Vagina (tissue), 2 donors: ENCODE measurements at regions not wholly inside any gene's neighbourhood (a gene's known extent, or its start where the extent isn't known, plus 50 kb on each side); places are given as distances from the start of the nearest gene placed in this dataset.

Experiments used
- DNase-seq, 2 donors: peaks; one replicate each; pipeline ENCODE4 v3.0.0-alpha.2; 2017; ENCODE audit errors: extremely low spot score in 2 of 2
- H3K27ac ChIP-seq: fragments of 200-600 bp; sonication (generic); one replicate; pipeline ENCODE4 v1.5.1; 2019
- H3K27me3 ChIP-seq: fragments of 200-600 bp; sonication (generic); one replicate; pipeline ENCODE4 v1.5.1; 2019
- H3K36me3 ChIP-seq, 2 donors: fragments of 200-600 bp; sonication (generic); one replicate each; pipeline ENCODE4 v1.5.1; 2017 to 2019
- H3K4me1 ChIP-seq: fragments of 200-600 bp; sonication (generic); one replicate; pipeline ENCODE4 v1.5.1; 2019
- H3K4me3 ChIP-seq, 2 donors: fragments of 200-600 bp; sonication (generic); 1 replicate in 1 of 2; 2 replicates in 1 of 2; pipeline ENCODE4 v1.5.1; 2016 to 2019
- H3K9me3 ChIP-seq: fragments of 200-600 bp; sonication (generic); one replicate; pipeline ENCODE4 v1.5.1; 2019
- POLR2A ChIP-seq, 2 donors: fragments of 450-650 bp; IDR thresholded peaks; one replicate each; pipeline ENCODE4 v1.6.1; 2017; ENCODE audit warnings: antibody characterized with exemption in 2 of 2, mild to moderate bottlenecking in 2 of 2, moderate library complexity in 2 of 2
- POLR2AphosphoS5 ChIP-seq, 2 donors: sonication (generic); formaldehyde crosslinking; IDR thresholded peaks; one replicate each; pipeline ENCODE4 v1.9.0; 2017; ENCODE audit warnings: antibody characterized with exemption in 2 of 2, mild to moderate bottlenecking in 2 of 2, low read depth in 1 of 2; ENCODE audit not compliant: insufficient read depth in 1 of 2
- intact Hi-C: fragments of 100-400 bp; cut with DNase I; formaldehyde crosslinking; loops from one replicate; pipeline ENCODE4 v1.15.1; 2023
- TF ChIP-seq, protein P1 (sequence below), 3 experiments: fragments of 450-650 bp in 2 of 3; fragments of 200-600 bp in 1 of 3; sonication (generic) in 1 of 3; IDR thresholded peaks; one replicate each; pipeline ENCODE4 v1.5.1; 2017 to 2019; ENCODE audit warnings: antibody characterized with exemption in 3 of 3, mild to moderate bottlenecking in 2 of 3, moderate library complexity in 2 of 3

GRCh38 chr20:17837179-17837578 lies 131.4 kb downstream of the SNX5 start:
- Histone ChIP-seq H3K36me3 (no peaks in the 10 kb centered on the region), H3K4me1 (peaks cover 21% of the 10 kb centered on the region), H3K27ac (peak overlapping the region; percentile 88), H3K9me3 (no peaks in the 10 kb centered on the region), H3K27me3 (no peaks in the 10 kb centered on the region), H3K4me3 (no peak overlapping the region)
- TF ChIP-seq POLR2A (IDR thresholded peaks at IDR 0.05) (no peak), POLR2AphosphoS5 (IDR thresholded peaks at IDR 0.05; ENCODE audit: insufficient read depth in 1 of 2, low read depth in 1 of 2) (no peak)
- TF ChIP-seq, protein P1, sequence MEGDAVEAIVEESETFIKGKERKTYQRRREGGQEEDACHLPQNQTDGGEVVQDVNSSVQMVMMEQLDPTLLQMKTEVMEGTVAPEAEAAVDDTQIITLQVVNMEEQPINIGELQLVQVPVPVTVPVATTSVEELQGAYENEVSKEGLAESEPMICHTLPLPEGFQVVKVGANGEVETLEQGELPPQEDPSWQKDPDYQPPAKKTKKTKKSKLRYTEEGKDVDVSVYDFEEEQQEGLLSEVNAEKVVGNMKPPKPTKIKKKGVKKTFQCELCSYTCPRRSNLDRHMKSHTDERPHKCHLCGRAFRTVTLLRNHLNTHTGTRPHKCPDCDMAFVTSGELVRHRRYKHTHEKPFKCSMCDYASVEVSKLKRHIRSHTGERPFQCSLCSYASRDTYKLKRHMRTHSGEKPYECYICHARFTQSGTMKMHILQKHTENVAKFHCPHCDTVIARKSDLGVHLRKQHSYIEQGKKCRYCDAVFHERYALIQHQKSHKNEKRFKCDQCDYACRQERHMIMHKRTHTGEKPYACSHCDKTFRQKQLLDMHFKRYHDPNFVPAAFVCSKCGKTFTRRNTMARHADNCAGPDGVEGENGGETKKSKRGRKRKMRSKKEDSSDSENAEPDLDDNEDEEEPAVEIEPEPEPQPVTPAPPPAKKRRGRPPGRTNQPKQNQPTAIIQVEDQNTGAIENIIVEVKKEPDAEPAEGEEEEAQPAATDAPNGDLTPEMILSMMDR (IDR thresholded peaks at IDR 0.05): no peak
- intact Hi-C loops: no loop called here
- DNase-seq: no peak

- peak in 1 of 2 donors; percentile 98 for DNase-seq
Measured at GRCh38 chr20:17836303-17836861, 132.2 kb downstream of the SNX5 start.

DNA sequence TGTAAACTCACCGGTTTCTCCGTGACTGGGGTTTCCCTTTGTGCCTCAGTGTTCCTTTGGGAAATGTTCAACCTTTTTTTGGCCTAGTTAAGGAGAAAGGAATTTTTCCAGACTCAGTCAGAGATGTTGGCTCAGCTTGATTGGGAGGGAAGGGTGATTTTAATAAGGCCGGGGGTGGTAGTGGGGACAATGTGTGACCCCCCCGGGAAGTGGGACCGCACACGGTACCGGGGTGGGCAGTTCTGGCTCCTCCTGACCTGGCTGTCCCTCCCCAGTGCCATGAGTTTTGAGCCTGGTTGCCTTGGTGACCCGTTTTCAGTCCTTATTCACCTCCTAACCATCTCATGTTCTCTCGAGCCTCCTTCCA lies 132.7 kb downstream of the SNX5 start:
- DNase-seq: no peak
- H3K9me3 ChIP-seq: no peaks in the 10 kb centered on the region
- H3K4me3 ChIP-seq: no peak overlapping the region
- H3K27me3 ChIP-seq: no peaks in the 10 kb centered on the region
- intact Hi-C loops: no loop called here
- no peaks in the 10 kb centered on the region for H3K36me3 ChIP-seq
- H3K27ac ChIP-seq: peak overlapping the region; percentile 88
- TF ChIP-seq POLR2AphosphoS5 (IDR thresholded peaks at IDR 0.05; ENCODE audit: insufficient read depth in 1 of 2, low read depth in 1 of 2): no peak
- TF ChIP-seq POLR2A (IDR thresholded peaks at IDR 0.05): no peak
- TF ChIP-seq, protein P1 (IDR thresholded peaks at IDR 0.05): no peak
- peaks cover 20% of the 10 kb centered on the region for H3K4me1 ChIP-seq

More at GRCh38 chr20:17836303-17836861, 132.2 kb downstream of the SNX5 start:
- Histone ChIP-seq H3K9me3 (no peaks in the 10 kb centered on the region), H3K27me3 (no peaks in the 10 kb centered on the region), H3K4me1 (peaks cover 20% of the 10 kb centered on the region), H3K4me3 (no peak overlapping the region), H3K27ac (peak overlapping the region; percentile 88), H3K36me3 (no peaks in the 10 kb centered on the region)
- intact Hi-C loops: no loop called here
- TF ChIP-seq POLR2A (IDR thresholded peaks at IDR 0.05) (no peak), POLR2AphosphoS5 (IDR thresholded peaks at IDR 0.05; ENCODE audit: insufficient read depth in 1 of 2, low read depth in 1 of 2) (peak in 1 of 2 donors; percentile 68)
- TF ChIP-seq, protein P1 (IDR thresholded peaks at IDR 0.05): no peak

DNA sequence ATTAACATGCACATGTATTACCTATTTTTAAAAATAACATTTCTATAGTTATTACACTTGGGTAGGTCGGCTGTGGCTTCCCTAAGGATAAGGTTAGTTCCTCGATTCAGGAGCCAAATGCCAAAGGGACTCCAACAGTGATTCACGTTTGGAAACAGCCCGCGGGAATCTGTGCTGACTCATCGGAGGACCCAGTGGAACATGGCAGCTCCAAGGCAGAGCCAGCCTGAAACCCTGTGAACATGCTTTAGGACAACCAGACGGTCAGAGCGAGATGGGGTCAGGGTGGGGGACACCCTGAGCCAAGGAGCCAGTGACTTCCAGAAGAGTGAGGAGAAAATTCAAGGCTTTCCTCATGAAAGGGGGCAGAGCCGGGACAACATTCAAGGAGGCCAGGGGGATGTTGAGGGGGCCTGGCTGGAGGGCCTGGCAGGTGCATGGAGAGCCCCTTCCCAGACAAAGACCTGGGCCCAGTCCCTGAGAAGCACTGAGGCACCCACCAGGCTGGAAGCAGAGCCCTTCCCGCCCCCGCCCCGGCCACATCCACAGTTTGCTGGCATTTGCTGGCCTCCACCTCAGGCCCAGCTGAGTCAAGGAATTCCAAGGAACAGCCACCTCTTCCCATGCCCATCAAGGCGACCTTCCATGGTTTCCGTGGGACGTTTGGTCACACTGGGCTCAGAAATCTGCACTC lies 133.2 kb downstream of the SNX5 start:
- TF ChIP-seq POLR2AphosphoS5 (IDR thresholded peaks at IDR 0.05; ENCODE audit: insufficient read depth in 1 of 2, low read depth in 1 of 2): no peak
- TF ChIP-seq, protein P1 (IDR thresholded peaks at IDR 0.05): no peak
- TF ChIP-seq POLR2A (IDR thresholded peaks at IDR 0.05): no peak
- H3K4me3 ChIP-seq: no peak overlapping the region
- no peaks in the 10 kb centered on the region for H3K36me3 ChIP-seq
- H3K4me1 ChIP-seq: peaks cover 20% of the 10 kb centered on the region
- H3K9me3 ChIP-seq: no peaks in the 10 kb centered on the region
- no peak for DNase-seq
- intact Hi-C loops: no loop called here
- H3K27ac ChIP-seq: peak overlapping the region; percentile 88
- H3K27me3 ChIP-seq: no peaks in the 10 kb centered on the region

DNA sequence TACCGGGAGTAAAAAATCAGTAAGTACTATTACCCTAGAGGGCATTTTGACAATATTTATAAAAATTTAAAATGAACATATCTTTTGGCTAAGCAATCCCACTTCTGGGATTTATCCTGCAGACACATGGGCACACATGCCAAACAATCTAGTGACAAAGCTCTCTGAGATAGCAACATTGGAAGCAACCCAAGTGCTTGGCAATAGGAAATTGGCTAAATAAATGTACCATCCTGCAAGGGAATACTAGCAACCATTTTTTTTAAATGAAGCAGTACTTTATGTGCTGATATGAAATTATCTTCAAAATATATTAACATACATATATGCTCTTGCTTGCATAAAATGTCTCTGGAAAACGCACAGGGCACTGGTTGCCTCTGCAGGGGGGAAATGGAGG lies 133.8 kb downstream of the SNX5 start:
- Histone ChIP-seq H3K27ac (peak overlapping the region; percentile 88), H3K9me3 (no peaks in the 10 kb centered on the region), H3K36me3 (no peaks in the 10 kb centered on the region), H3K27me3 (no peaks in the 10 kb centered on the region), H3K4me3 (no peak overlapping the region), H3K4me1 (peaks cover 20% of the 10 kb centered on the region)
- DNase-seq: no peak
- intact Hi-C loops: no loop called here
- no peak for TF ChIP-seq POLR2AphosphoS5 (IDR thresholded peaks at IDR 0.05; ENCODE audit: insufficient read depth in 1 of 2, low read depth in 1 of 2)
- TF ChIP-seq POLR2A (IDR thresholded peaks at IDR 0.05): no peak
- TF ChIP-seq, protein P1 (IDR thresholded peaks at IDR 0.05): no peak
